ENCODE measurements at regions not wholly inside any gene's neighbourhood (a gene's known extent, or its start where the extent isn't known, plus 50 kb on each side); places are given as distances from the start of the nearest gene placed in this dataset.

DNA sequence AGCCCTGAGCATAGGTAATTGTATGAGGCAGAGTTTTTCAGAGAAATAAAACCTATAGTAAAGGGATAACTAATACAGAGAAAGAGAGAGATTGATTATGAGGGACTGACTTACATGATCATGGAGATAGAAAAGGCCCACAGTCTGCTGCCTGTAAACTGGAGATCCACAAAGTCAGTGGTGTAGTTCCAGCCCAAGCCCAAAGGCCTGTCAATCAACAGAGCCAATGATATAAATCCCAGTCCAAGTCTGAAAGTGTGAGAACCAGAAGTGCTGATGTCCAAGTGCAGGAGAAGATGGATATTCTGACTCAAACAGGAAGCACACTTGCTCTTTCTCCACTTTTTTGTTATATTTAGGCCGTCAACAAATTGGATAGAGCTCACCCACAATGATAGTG is 340.1 kb upstream of the RGS18 start:
- no peak overlapping the region for H3K4me3 Mint-ChIP-seq
- WGBS (ENCODE audit: extremely low coverage, insufficient read length, low lambda C conversion rate), result no CpG with 5 or more reads among the region's 1 CpG
- H3K9me3 Mint-ChIP-seq, result peaks cover 8 to 12% of the 10 kb centered on the region in 2 experiments; a peak in 4 of 5 replicates
- DNase-seq, result no peak
- Histone ChIP-seq H3K27me3 (ENCODE audit: insufficient read depth, low read length) (no peaks in the 10 kb centered on the region), H3K9ac (ENCODE audit: extremely low read depth, insufficient read length, low read length) (no peak overlapping the region), H3K56ac (ENCODE audit: insufficient read length, low read depth, low read length) (no peak overlapping the region), H2AFZ (ENCODE audit: low read length) (no peak overlapping the region), H3K14ac (ENCODE audit: insufficient read depth, low read length) (no peak overlapping the region), H4K8ac (replicated peaks; ENCODE audit: insufficient read length, low read depth, low read length) (no peak overlapping the region), H2BK20ac (ENCODE audit: low read depth, low read length, poor library complexity, severe bottlenecking) (no peak overlapping the region), H3K27ac (ENCODE audit: insufficient read length, low read depth, low read length) (no peak overlapping the region), H2BK5ac (ENCODE audit: insufficient read length, low read length) (no peak overlapping the region), H3K23ac (ENCODE audit: insufficient read length, low read depth, low read length) (no peak overlapping the region), H3K9me3 (ENCODE audit: control insufficient read depth, low read depth, low read length) (no peaks in the 10 kb centered on the region), H3K79me2 (ENCODE audit: insufficient read depth, low read length) (no peaks in the 10 kb centered on the region), H4K20me1 (ENCODE audit: control insufficient read depth, insufficient read depth, insufficient read length) (no peaks in the 10 kb centered on the region), H2BK15ac (ENCODE audit: low read depth, low read length) (no peak overlapping the region), H3K18ac (ENCODE audit: insufficient read length, low read depth, low read length) (no peak overlapping the region), H3T11ph (ENCODE audit: low read length) (no peak overlapping the region), H4K91ac (ENCODE audit: insufficient read length, low read depth, low read length) (no peak overlapping the region), H3K23me2 (ENCODE audit: insufficient read length, low read depth, low read length, poor library complexity, severe bottlenecking) (no peaks in the 10 kb centered on the region), H2AK5ac (ENCODE audit: insufficient read length, low read length) (no peak overlapping the region), H2BK12ac (ENCODE audit: insufficient read length, low read depth, low read length) (no peak overlapping the region), H2BK120ac (ENCODE audit: low read depth, low read length, poor library complexity, severe bottlenecking) (no peak overlapping the region), H3K4me2 (ENCODE audit: insufficient read depth, insufficient read length, low read length) (no peak overlapping the region), H3K79me1 (ENCODE audit: insufficient read depth, low read depth, low read length, poor library complexity, severe bottlenecking) (no peaks in the 10 kb centered on the region), H3K4ac (ENCODE audit: low read depth, low read length) (no peak overlapping the region), H4K5ac (ENCODE audit: insufficient read length, low read depth, low read length) (no peak overlapping the region), H3K4me1 (ENCODE audit: insufficient read depth, low read length) (no peaks in the 10 kb centered on the region)
- H3K27ac Mint-ChIP-seq, result no peak overlapping the region
- H3K4me1 Mint-ChIP-seq, result no peaks in the 10 kb centered on the region
- peaks cover 4 to 11% (median 9%) of the 10 kb centered on the region in 3 experiments for H3K36me3 Mint-ChIP-seq (ENCODE audit: insufficient read depth in 1 of 3, low read depth in 3 of 3)
- TF ChIP-seq, protein P1, sequence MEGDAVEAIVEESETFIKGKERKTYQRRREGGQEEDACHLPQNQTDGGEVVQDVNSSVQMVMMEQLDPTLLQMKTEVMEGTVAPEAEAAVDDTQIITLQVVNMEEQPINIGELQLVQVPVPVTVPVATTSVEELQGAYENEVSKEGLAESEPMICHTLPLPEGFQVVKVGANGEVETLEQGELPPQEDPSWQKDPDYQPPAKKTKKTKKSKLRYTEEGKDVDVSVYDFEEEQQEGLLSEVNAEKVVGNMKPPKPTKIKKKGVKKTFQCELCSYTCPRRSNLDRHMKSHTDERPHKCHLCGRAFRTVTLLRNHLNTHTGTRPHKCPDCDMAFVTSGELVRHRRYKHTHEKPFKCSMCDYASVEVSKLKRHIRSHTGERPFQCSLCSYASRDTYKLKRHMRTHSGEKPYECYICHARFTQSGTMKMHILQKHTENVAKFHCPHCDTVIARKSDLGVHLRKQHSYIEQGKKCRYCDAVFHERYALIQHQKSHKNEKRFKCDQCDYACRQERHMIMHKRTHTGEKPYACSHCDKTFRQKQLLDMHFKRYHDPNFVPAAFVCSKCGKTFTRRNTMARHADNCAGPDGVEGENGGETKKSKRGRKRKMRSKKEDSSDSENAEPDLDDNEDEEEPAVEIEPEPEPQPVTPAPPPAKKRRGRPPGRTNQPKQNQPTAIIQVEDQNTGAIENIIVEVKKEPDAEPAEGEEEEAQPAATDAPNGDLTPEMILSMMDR (conservative IDR thresholded peaks at IDR 0.05), result no peak
- H3K27me3 Mint-ChIP-seq (ENCODE audit: low read depth), result no peaks in the 10 kb centered on the region
